Mucosa of gallbladder (tissue), 1 donor: ENCODE measurements at regions not wholly inside any gene's neighbourhood (a gene's known extent, or its start where the extent isn't known, plus 50 kb on each side); places are given as distances from the start of the nearest gene placed in this dataset.

Source experiments
- DNase-seq: peaks from one replicate; pipeline ENCODE4 v3.0.0-alpha.2; 2020; ENCODE audit warnings: low spot score
- donor health status: DM: no; HTN: no; CAD: no.

DNA sequence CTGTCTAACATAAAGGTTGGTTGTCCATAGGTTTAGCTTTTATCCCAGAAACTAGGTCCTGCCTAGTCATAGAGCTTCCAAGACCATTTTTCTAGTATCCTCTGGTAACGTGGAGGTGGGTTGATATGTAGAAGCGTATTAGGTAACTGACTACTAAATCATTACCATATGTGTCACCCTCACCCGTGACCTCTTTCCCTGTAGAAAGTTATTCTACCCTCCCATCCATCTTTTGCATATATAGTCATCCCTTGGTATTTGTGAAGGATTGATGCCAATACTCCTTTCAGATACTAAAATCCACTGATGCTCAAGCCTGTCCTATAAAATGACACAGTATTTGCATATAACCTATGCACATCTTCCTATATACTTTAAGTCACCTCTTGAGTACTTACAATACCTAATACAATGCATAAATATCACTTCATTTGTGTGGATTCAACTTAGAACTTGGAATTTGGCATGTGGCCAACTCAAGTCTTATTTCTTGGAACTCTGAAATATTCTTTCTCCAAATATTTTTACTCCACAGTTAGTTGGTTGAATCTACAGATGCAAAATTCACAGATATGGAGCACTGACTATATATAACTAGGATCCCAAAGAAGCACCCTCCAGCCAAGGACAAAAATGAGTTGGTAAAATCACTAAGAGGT, 497.0 kb upstream of the TENM4 start:
- no peak for DNase-seq

DNA sequence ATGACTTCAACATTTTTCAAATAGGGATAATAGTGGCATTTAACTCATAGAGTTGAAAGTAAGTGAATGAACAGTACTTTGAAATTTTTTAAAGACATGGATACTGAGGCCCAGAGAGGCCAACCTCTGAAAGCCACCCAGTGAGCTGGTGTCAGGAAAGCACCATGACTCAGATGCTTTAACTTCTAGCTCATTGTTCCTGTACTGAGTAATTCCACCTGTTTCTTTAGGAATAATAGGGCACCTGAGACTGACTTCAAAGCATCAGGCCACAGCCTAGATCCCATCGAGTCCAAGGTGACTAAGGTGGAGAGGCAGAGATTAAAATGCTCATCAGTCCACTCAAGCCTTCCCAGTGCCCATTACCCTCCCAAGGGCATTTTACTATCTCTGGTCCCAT, 491.8 kb upstream of the TENM4 start:
- DNase-seq = no peak

DNA sequence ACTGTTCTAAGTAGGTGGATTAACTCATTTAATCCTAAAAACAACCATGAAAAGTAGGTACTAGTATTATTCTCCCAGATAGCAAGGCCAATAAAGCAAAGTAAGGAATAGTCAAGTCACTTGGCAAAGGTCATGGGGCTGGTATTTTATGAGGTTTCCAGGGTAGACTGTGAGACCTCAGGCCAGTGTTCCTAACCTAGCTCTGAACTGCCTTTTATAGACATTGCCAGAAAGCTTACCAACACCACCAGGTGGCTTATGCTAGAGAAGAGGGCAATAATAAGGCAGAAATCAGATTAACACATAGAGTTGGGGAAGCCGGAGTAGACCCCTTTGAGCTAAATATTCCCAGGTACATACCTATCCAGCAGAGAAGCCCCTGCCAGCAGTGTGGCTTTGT, 490.9 kb upstream of the TENM4 start:
- DNase-seq = no peak

DNA sequence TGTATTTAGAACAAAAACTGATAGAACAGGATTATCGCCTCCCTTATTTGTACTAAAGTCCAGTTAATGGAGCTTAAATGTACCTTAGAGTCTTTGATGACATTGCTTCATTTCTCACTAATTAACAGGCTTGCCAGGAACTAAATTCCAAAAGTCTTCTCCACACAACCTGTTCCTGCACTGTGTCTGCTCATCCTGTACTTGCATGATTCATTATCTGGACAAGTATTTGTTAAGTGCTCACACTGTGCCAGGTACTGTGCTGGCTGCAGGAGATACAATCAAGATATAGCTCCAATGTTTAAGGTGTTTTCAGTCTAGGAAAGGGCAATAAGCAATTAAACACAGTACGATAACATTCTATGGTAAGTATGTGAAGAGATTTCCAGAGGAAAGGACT, 485.9 kb upstream of the TENM4 start:
- DNase-seq = no peak

DNA sequence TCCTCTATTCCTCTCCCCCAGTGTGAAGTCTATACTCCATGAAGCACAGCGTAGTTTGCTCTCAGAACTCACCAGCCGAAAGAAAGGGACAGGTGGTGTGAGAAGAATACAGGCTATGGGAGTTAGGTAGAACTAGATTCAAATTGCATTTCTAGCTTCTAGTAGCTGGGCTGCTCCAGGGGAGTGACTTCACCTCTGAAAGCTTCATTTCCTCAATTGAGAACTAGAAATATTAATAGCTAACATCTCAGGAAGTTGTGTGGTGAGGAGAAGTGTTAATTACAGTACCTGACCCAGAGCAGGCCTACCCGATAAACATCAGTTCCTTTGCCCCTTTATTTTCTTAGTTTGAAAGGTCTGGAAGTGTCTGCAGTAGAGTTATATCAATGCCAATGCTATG, 484.7 kb upstream of the TENM4 start:
- DNase-seq = no peak

DNA sequence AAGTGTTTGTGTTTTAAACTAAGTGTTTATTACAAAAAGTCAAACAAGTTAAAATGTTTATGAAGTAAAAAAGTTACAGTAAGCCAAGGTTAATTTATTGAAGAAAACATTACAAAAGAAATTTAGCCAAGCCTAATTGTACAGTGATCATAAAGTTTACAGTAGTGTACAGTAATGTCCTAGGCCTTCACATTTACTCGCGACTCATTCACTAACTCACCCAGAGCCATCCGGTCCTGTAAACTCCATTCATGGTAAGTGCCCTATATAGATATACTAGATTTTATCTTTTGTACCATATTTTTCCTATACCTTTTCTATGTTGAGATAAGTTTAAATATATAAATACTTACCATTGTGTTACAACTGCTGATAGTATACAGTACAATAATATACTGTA, 481.8 kb upstream of the TENM4 start:
- no peak for DNase-seq

DNA sequence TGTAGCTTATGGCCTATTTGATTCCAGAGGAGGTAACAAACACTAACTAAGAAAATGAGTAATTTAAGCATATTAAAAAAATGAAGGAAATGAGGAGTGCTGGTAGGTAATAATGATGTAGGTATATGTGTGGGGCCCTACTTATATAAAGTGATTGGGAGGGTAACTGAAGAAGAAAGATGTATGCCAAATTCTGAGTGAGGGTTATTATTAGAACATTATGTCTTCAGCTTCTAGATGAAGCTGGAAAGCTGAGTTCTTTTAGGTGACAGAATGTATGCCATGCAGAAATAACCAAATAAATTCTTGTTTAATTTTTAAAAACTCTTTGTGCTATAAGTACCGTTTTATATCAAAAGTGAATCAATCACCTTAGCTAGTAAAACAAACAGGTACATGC, 479.6 kb upstream of the TENM4 start:
- no peak for DNase-seq

DNA sequence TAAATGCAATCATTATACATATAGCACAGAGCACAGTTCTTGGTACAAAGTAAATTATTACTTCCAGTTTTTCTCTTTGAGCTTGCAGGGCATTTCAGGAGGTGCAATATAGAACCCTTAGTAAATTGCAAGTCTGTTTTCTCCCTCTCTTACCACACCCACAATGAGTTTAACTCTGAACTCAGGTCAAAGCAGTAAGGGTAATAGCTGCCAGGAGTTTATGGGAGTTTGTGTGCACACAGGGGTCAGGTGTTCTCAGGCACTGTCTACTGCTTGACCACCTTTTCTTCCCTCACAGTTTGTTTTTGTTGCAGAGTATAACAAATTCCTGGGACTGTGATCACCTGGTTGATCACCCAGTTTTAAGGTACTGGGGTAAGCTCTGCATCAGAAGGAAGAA, 478.5 kb upstream of the TENM4 start:
- DNase-seq = no peak

DNA sequence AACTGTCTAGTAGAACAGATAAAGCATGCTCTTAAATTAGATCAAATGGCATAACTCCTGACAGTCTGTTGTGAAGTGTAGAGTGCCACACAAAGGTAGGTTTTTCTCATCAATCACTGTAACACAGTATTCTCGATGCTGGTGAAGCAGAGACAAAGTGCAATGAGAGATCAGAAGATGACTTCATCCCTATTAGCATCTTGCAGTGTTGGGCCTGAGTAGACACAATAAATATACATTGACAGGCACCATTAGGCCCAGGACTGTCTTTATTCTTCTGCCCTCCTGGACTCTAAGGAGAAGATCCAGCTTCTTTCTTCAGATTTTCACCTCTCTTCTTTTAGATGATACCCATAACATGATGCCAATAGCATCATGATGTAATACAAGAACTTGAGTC, 478.0 kb upstream of the TENM4 start:
- DNase-seq = no peak

DNA sequence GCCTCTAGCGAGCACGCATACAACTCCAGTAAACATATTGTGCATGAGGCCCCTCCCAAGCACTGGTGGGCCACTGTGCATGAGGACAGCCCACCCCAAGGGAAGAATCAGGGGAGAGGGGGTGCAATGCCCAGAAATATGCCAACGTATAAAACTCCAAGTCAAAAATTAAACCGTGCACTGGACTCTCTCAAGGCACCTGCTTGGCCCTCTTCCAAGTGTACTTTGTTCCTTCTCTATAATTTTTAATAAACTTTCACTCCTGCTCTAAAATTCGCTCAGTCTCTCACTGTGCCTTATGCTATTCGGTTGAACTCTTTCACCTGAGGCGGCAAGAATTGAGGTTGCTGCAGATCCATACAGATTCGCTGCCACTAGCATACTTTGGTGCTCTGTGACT, 465.3 kb upstream of the TENM4 start:
- peak; percentile 35 for DNase-seq

DNA sequence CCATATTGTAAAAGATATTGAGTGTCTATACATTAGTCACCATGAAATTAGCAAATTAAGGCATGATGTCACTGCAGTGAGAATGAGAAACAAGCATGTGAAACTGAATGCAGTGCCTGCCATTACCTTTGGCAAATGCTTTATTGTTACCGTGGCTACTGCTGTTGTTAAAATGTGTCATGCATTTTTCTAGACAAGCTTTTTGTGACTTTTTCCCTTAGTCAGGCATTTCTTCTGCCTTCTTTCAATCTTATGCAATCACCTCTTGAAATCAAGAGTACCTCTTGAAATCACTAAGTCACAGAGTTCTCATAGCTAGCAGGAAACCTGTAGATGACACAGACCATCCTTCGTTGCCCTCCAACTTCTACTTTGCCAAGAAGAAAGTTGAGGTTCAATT, 461.7 kb upstream of the TENM4 start:
- DNase-seq = no peak

DNA sequence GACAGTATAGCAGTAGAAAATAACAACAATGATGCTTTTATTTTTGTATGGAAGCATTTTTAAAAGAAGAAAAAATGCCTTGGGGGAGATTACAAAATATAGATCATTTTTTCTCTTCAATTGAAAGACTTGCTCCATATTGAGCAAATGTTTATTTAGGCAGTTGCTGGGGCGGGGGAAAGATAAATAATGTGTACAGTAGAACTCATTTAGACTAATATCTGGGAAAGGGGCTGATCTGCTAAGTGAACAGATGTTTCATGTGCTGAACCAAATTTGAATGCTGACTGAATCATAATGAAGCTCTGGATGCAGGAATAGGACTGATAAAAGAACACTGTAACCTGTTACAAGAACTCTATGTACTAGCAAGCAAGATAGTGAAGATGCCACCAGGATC, 457.1 kb upstream of the TENM4 start:
- DNase-seq = no peak

DNA sequence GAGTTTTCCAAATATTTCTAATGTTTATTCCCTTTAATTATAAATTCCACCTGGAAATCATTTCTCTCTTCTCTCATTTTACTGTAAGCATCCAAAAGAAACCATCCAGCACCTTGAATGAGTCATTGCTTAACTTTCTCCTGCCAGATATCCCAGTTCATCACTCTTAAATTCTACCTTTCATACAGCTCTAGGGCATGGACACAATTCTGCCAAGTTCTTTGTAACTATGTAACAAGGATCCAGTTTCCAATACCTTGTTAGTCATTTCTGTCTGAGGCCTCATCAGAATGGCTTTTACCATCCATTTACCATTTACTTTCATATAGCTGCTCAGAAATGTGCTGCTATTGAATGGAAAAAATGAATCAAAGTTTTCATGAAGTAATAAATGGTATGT, 455.4 kb upstream of the TENM4 start:
- no peak for DNase-seq

DNA sequence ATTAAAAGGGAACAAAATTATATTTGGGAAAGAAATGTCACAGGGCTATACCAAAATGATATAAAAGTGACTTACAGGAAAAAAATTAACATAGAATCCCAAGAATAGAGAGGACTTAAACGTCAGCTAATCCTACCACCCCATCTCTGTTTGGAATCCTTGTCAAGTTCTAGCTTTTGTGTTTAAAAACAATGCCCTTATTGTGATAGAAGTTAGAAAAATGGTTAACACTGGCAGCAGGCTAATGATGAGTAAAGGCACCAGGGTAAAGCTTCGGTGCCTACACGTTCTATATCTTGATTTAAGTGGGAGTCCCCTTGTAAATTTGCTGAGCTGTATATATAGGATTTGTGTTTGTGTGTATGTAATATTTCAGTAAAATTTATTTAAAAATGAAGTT, 453.3 kb upstream of the TENM4 start:
- DNase-seq = no peak

DNA sequence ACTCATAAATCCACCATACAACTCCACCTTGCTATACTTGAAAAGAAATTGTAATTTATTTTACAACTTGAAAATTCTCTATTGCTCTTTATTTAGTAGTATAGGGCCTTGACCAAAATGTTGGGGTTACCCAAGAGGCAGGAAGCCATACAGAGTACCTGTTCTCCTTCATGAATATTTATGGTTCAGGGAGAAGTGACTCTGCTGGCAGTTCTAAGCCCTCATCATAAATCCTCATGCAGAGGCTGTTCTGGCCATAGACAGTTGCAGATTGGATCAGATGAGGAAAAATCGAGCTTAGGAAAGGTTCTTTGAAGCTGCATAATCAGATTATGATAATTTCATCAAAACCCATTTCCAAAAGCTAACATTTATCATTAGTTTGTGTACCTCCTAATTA, 449.4 kb upstream of the TENM4 start:
- no peak for DNase-seq

DNA sequence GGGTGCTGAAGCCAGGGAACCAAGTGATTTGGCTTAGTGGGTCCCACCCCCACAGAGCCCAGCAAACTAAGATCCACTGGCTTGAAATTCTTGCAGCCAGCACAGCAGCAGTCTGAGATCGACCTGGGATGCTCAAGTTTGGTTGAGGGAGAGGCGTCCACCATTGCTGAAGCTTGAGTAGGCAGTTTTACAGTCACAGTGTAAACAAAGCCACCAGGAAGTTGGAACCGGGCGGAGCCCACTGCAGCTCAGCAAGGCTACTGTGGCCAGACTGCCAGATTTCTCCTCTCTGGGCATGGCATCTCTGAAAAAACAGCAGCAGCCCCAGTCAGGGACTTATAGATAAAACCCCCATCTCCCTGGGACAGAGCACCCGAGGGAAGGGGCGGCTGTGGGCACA, 424.1 kb upstream of the TENM4 start:
- DNase-seq = peak; percentile 38

DNA sequence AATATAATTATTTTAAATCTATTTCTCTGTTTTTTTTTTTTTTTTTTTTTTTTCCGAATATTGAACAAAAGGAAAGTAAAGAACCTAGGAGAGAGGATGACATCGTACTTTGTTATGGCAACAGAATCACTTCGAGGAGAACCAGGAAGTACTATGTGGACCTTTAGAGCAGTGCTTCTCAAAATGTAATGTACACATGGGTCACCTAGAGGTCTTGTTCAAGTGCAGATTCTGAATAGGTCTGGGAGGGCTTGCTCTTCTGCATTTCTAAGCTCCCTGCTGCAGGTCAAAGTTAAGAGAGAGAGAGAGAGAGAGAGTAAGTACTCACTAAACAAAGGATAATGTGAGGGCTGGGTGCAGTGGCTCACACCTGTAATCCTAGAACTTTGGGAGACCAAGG, 419.5 kb upstream of the TENM4 start:
- no peak for DNase-seq

DNA sequence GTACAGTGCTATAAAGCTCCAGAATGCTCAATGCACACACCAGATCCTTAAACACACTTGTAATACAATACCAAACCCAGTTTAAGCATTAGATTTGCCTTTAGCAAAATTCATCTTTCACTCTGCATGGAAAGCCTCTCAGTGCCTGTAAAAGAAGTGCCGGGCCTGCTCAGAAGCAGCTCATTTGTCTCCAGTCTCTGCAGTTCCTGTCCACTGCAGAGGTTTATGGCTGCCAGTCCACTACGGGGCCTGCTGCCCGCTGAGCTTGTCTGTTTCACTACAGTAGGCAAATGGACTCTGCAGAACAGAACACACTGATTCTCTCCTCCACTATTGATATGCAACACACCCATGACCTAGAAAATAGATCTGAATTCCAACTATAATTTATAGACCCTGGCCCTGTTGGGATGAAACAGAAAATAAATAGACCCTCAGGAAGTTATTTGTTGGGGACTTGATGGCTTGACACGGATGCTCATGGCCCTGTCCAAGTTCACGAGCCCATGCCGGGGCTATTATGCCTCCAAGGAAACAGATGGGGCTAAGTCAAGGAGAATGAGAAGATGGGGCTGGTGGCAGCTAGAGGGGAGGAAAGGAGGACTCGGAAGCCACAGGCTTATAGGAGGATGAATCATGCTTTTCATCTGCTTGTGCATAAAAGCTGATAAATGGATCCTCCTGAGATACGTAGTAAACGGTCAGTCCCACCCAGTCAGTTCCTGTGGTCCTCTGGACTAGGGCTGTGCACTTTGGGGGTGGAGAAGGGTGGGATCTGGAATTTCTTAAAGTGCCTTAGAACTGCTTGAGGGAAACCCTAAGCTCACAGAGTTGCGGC, 416.8 kb upstream of the TENM4 start:
- DNase-seq = no peak

DNA sequence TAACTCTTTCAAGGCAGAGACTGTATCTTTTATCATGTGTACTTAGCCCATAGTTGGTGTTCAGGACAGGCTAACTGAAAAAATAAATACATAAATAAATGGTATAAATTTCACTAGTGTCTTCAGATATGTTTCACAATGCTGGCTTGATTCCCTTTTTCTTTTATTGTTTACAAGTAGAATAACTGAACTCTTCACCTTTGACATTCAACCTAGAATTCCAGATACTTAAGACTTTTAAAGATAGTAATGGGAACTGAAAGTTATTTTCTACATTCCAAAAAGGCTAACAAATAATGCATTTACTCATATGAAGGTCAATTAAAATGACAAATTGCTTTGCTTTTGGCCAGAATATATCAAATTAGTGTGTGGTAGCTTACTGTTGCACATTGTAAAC, 411.3 kb upstream of the TENM4 start:
- DNase-seq = no peak

DNA sequence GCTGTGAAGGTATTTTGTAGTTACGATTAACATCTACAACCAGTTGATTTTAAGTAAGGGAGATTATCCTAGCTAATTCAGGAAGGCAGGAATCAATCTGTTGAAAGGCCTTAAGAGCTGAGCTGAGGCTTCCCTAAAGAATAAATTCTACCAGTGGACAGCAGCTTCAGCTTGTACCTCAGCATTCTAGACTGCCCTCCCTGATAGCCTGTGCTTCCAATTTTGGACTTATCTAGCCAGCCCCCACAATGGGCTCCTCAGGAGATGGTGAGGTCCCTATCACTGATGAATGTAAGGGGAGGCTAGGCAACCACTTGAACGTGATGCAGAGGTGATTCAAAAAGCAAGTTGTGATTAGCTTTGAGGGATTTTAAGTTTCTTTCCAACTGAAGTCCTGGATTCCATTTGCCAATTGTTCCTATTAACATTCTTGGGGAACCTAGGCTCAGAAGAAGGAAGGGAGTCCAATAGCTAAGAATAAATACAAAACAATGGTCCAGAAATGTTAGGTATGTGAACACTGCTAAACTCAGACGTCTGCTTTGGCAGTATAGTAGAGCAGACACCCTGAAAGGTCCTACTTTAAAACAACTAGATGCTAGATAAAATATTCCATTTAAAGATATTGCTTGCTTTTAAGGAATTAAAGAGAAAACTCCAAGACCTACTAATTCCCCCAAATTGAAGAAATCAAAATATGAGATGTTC, 404.3 kb upstream of the TENM4 start:
- DNase-seq = no peak

DNA sequence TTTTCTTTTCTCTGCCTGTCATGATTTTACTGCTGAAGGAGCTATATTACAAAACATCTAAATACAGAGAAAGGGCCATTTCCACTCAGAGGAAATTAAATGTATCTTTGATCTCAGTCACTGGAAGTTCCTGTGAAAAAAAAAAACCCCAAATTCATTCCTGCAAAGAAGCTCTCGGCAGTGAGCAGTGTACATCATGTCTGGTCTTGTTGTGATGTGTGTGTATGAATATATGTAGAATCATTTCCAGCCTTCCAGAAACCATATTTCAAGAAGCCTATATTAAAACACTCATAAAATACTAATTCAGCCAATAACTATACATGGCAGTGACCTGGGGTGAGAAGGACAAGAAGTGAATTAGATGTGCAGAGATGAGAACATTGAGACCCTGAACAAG, 393.2 kb upstream of the TENM4 start:
- DNase-seq = no peak

DNA sequence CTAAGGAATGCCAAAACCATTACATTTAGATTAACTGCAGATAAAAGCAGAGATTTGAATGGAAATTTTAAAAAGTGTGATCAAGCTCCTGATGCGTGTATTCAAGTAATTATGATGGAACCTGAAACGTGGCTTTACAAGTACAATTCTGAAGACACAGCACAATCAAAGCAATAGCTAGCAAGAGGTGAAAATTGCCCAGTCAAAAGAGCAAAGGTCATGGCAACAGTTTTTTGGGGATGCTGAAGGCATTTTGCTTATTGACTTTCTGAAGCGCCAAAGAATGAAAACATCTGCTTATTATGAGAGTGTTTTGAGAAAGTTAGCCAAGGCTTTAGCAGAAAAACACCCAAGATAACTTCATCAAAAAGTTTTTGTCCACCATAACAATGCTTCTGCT, 389.6 kb upstream of the TENM4 start:
- DNase-seq = no peak

DNA sequence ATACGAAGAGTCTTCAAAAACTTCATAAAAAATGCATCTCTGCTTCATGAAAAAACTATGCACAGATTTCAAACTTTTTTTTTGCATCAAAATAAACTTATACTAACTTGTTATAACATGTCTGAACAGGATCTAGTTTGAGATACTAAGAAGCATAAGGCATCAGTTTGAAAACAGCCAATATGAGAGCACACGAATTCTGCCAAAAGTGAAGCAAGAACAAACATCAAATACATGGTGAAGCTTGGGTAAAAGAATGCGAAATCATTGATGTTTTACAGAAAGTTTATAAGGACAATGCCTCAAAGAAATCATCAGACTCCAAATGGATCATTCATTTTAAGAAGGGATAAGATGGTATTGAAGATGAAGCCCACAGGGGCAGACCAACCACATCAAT, 389.1 kb upstream of the TENM4 start:
- no peak for DNase-seq
